WTC11 (cell line): ENCODE measurements at regions not wholly inside any gene's neighbourhood (a gene's known extent, or its start where the extent isn't known, plus 50 kb on each side); places are given as distances from the start of the nearest gene placed in this dataset.

ENCODE experiments used
- ATAC-seq: fragments of 200-7000 bp; cut with Tn5 transposase; 2 replicates; pipeline ENCODE4 v1.10.0; 2021; ENCODE audit warnings: mild to moderate bottlenecking, moderate library complexity
- CTCF ChIA-PET: fragments of 300-600 bp; sonication (Branson Sonifier 250); formaldehyde crosslinking; loops from one replicate; lab custom pipeline; 2021; ENCODE audit warnings: antibody characterized with exemption; lab: Charles Lee
- POLR2A ChIA-PET: fragments of 350-600 bp; sonication (Branson Sonifier 250); formaldehyde crosslinking; loops from one replicate; lab custom pipeline; 2021; ENCODE audit warnings: antibody characterized with exemption; lab: Charles Lee
- DNase-seq: peaks from one replicate; pipeline ENCODE4 v3.0.0; 2021; ENCODE audit warnings: low spot score
- H3K27ac Mint-ChIP-seq: 2 replicates; pipeline ENCODE4 v1.8.0; 2021; ENCODE audit warnings: mixed read lengths
- H3K27me3 Mint-ChIP-seq: 2 replicates; pipeline ENCODE4 v1.8.0; 2021; ENCODE audit warnings: low read depth, mild to moderate bottlenecking, moderate library complexity, mixed read lengths
- H3K36me3 Mint-ChIP-seq: 2 replicates; pipeline ENCODE4 v1.8.0; 2021; ENCODE audit warnings: mixed read lengths
- H3K4me1 Mint-ChIP-seq: 2 replicates; pipeline ENCODE4 v1.8.0; 2022; ENCODE audit warnings: mixed read lengths
- H3K4me3 Mint-ChIP-seq: 2 replicates; pipeline ENCODE4 v1.8.0; 2021; ENCODE audit warnings: mild to moderate bottlenecking, moderate library complexity, mixed read lengths
- H3K9me3 Mint-ChIP-seq: 2 replicates; pipeline ENCODE4 v1.8.0; 2021; ENCODE audit warnings: mixed read lengths
- CREB1 ChIP-seq: sonication (generic); formaldehyde crosslinking; IDR thresholded peaks from 2 replicates; pipeline ENCODE4 v1.8.0; 2023; ENCODE audit warnings: mild to moderate bottlenecking, missing genetic modification reagents
- ELF4 ChIP-seq: sonication (generic); formaldehyde crosslinking; IDR thresholded peaks from 2 replicates; pipeline ENCODE4 v1.8.1; 2022; ENCODE audit warnings: low read depth, mild to moderate bottlenecking, moderate library complexity, missing genetic modification reagents
- EMX1 ChIP-seq: fragments of 250-450 bp; sonication (Bioruptor Pico); IDR thresholded peaks from 2 replicates; pipeline ENCODE4 v1.8.0; 2021; ENCODE audit warnings: mild to moderate bottlenecking
- GTF2I ChIP-seq: fragments of 250-450 bp; sonication (Bioruptor Pico); conservative IDR thresholded peaks from 2 replicates; pipeline ENCODE4 v1.4.0; 2021; ENCODE audit warnings: mild to moderate bottlenecking
- JAZF1 ChIP-seq: fragments of 250-450 bp; sonication (Bioruptor Pico); IDR thresholded peaks from 2 replicates; pipeline ENCODE4 v1.9.0; 2021; ENCODE audit warnings: moderate library complexity, mild to moderate bottlenecking, inconsistent platforms
- NFYB ChIP-seq: sonication (generic); formaldehyde crosslinking; conservative IDR thresholded peaks from 2 replicates; pipeline ENCODE4 v1.8.0; 2022; ENCODE audit warnings: low read depth, missing genetic modification reagents
- SMAD4 ChIP-seq: sonication (generic); formaldehyde crosslinking; IDR thresholded peaks from 2 replicates; pipeline ENCODE4 v1.8.0; 2022; ENCODE audit warnings: mild to moderate bottlenecking, missing genetic modification reagents
- TEAD1 ChIP-seq: sonication (generic); formaldehyde crosslinking; IDR thresholded peaks from 2 replicates; pipeline ENCODE4 v1.8.0; 2022; ENCODE audit warnings: mild to moderate bottlenecking, missing genetic modification reagents
- ZBTB21 ChIP-seq: sonication (generic); formaldehyde crosslinking; IDR thresholded peaks from 2 replicates; pipeline ENCODE4 v1.8.1; 2023; ENCODE audit warnings: mild to moderate bottlenecking, missing genetic modification reagents, borderline replicate concordance
- ZNF121 ChIP-seq: sonication (generic); formaldehyde crosslinking; IDR thresholded peaks from 2 replicates; pipeline ENCODE4 v1.8.0; 2023; ENCODE audit warnings: missing genetic modification reagents
- ZNF232 ChIP-seq: sonication (generic); formaldehyde crosslinking; IDR thresholded peaks from 2 replicates; pipeline ENCODE4 v1.8.0; 2022; ENCODE audit warnings: mild to moderate bottlenecking, missing genetic modification reagents
- ZNF423 ChIP-seq: fragments of 250-450 bp; sonication (Bioruptor Pico); IDR thresholded peaks from 2 replicates; pipeline ENCODE4 v2.1.2; 2022; ENCODE audit warnings: mild to moderate bottlenecking, moderate library complexity
- TF ChIP-seq, protein P1 (sequence below): sonication (generic); formaldehyde crosslinking; conservative IDR thresholded peaks from 2 replicates; pipeline ENCODE4 v1.8.1; 2022; ENCODE audit warnings: mild to moderate bottlenecking, missing genetic modification reagents
- TF ChIP-seq, protein P2 (sequence below): sonication (generic); formaldehyde crosslinking; IDR thresholded peaks from 2 replicates; pipeline ENCODE4 v1.8.1; 2023; ENCODE audit warnings: mild to moderate bottlenecking, missing genetic modification reagents, borderline replicate concordance
- TF ChIP-seq, protein P3 (sequence below): sonication (generic); formaldehyde crosslinking; IDR thresholded peaks from 2 replicates; pipeline ENCODE4 v1.8.1; 2023; ENCODE audit warnings: mild to moderate bottlenecking, missing genetic modification reagents, moderate library complexity
- TF ChIP-seq, protein P4 (sequence below): sonication (generic); formaldehyde crosslinking; IDR thresholded peaks from 2 replicates; pipeline ENCODE4 v1.8.0; 2023; ENCODE audit warnings: missing genetic modification reagents, mild to moderate bottlenecking, borderline replicate concordance
- TF ChIP-seq, protein P5 (sequence below): sonication (generic); formaldehyde crosslinking; IDR thresholded peaks from 2 replicates; pipeline ENCODE4 v1.8.1; 2023; ENCODE audit warnings: mild to moderate bottlenecking, missing genetic modification reagents

DNA sequence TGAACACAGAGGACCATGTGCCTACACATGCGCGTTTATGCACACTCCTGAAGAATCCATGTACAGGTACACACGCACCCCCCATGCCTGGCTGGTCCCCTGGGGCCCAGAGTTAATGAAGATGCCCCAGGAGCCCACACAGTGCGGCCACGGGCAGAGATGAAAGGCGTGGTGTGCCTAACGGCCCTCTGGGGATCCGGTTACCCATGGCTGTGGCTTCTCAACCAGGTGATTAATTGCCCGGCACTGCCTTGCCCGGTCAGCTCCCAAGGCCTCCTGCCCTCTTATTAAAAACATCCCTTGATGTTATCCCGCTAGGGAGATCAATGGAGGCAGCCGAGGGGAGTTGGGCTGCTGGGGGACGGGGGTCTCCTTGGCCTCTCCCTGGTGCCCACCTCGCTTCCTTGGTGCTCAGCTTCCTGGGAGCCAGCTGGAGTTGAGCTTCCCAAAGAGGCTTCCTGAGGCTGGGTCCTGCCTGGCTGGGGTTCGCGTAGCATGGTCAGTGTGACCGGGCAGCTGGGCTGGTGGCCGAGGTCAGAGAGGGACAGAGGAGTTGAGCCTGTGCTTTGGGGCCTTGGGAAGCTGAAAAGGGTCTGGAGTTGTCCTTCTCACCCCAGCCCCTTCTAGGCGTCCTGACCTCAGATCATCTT lies 75.0 kb upstream of the WNT4 start:
- ChIA-PET POLR2A (interaction anchor here (0.5 kb wide), 1 partner anchor 37 kb away, joined by 3 read pairs; no protein-coding TSS in a partner anchor), CTCF (no interaction called here)
- Mint-ChIP-seq H3K4me3 (no peak overlapping the region), H3K36me3 (no peaks in the 10 kb centered on the region), H3K27me3 (no peaks in the 10 kb centered on the region), H3K9me3 (no peaks in the 10 kb centered on the region), H3K27ac (no peak overlapping the region), H3K4me1 (no peaks in the 10 kb centered on the region)
- TF ChIP-seq ZNF423 (CRISPR knock-in tag) = no peak
- TF ChIP-seq, protein P1, sequence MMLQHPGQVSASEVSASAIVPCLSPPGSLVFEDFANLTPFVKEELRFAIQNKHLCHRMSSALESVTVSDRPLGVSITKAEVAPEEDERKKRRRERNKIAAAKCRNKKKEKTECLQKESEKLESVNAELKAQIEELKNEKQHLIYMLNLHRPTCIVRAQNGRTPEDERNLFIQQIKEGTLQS (CRISPR knock-in tag) = no peak
- TF ChIP-seq NFYB (CRISPR knock-in tag) = no peak
- TF ChIP-seq ELF4 (CRISPR knock-in tag) = no peak
- no peak for TF ChIP-seq ZNF232 (CRISPR knock-in tag)
- TF ChIP-seq EMX1 = no peak
- no peak for TF ChIP-seq JAZF1
- TF ChIP-seq CREB1 (CRISPR knock-in tag) = no peak
- no peak for TF ChIP-seq TEAD1 (CRISPR knock-in tag)
- TF ChIP-seq, protein P2, sequence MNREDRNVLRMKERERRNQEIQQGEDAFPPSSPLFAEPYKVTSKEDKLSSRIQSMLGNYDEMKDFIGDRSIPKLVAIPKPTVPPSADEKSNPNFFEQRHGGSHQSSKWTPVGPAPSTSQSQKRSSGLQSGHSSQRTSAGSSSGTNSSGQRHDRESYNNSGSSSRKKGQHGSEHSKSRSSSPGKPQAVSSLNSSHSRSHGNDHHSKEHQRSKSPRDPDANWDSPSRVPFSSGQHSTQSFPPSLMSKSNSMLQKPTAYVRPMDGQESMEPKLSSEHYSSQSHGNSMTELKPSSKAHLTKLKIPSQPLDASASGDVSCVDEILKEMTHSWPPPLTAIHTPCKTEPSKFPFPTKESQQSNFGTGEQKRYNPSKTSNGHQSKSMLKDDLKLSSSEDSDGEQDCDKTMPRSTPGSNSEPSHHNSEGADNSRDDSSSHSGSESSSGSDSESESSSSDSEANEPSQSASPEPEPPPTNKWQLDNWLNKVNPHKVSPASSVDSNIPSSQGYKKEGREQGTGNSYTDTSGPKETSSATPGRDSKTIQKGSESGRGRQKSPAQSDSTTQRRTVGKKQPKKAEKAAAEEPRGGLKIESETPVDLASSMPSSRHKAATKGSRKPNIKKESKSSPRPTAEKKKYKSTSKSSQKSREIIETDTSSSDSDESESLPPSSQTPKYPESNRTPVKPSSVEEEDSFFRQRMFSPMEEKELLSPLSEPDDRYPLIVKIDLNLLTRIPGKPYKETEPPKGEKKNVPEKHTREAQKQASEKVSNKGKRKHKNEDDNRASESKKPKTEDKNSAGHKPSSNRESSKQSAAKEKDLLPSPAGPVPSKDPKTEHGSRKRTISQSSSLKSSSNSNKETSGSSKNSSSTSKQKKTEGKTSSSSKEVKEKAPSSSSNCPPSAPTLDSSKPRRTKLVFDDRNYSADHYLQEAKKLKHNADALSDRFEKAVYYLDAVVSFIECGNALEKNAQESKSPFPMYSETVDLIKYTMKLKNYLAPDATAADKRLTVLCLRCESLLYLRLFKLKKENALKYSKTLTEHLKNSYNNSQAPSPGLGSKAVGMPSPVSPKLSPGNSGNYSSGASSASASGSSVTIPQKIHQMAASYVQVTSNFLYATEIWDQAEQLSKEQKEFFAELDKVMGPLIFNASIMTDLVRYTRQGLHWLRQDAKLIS (CRISPR knock-in tag) = no peak
- TF ChIP-seq SMAD4 (CRISPR knock-in tag) = no peak
- TF ChIP-seq GTF2I (CRISPR knock-in tag) = no peak
- no peak for TF ChIP-seq ZBTB21
- TF ChIP-seq, protein P3, sequence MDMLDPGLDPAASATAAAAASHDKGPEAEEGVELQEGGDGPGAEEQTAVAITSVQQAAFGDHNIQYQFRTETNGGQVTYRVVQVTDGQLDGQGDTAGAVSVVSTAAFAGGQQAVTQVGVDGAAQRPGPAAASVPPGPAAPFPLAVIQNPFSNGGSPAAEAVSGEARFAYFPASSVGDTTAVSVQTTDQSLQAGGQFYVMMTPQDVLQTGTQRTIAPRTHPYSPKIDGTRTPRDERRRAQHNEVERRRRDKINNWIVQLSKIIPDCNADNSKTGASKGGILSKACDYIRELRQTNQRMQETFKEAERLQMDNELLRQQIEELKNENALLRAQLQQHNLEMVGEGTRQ = no peak
- TF ChIP-seq, protein P4, sequence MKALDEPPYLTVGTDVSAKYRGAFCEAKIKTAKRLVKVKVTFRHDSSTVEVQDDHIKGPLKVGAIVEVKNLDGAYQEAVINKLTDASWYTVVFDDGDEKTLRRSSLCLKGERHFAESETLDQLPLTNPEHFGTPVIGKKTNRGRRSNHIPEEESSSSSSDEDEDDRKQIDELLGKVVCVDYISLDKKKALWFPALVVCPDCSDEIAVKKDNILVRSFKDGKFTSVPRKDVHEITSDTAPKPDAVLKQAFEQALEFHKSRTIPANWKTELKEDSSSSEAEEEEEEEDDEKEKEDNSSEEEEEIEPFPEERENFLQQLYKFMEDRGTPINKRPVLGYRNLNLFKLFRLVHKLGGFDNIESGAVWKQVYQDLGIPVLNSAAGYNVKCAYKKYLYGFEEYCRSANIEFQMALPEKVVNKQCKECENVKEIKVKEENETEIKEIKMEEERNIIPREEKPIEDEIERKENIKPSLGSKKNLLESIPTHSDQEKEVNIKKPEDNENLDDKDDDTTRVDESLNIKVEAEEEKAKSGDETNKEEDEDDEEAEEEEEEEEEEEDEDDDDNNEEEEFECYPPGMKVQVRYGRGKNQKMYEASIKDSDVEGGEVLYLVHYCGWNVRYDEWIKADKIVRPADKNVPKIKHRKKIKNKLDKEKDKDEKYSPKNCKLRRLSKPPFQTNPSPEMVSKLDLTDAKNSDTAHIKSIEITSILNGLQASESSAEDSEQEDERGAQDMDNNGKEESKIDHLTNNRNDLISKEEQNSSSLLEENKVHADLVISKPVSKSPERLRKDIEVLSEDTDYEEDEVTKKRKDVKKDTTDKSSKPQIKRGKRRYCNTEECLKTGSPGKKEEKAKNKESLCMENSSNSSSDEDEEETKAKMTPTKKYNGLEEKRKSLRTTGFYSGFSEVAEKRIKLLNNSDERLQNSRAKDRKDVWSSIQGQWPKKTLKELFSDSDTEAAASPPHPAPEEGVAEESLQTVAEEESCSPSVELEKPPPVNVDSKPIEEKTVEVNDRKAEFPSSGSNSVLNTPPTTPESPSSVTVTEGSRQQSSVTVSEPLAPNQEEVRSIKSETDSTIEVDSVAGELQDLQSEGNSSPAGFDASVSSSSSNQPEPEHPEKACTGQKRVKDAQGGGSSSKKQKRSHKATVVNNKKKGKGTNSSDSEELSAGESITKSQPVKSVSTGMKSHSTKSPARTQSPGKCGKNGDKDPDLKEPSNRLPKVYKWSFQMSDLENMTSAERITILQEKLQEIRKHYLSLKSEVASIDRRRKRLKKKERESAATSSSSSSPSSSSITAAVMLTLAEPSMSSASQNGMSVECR = no peak
- TF ChIP-seq ZNF121 (CRISPR knock-in tag) = no peak
- TF ChIP-seq, protein P5, sequence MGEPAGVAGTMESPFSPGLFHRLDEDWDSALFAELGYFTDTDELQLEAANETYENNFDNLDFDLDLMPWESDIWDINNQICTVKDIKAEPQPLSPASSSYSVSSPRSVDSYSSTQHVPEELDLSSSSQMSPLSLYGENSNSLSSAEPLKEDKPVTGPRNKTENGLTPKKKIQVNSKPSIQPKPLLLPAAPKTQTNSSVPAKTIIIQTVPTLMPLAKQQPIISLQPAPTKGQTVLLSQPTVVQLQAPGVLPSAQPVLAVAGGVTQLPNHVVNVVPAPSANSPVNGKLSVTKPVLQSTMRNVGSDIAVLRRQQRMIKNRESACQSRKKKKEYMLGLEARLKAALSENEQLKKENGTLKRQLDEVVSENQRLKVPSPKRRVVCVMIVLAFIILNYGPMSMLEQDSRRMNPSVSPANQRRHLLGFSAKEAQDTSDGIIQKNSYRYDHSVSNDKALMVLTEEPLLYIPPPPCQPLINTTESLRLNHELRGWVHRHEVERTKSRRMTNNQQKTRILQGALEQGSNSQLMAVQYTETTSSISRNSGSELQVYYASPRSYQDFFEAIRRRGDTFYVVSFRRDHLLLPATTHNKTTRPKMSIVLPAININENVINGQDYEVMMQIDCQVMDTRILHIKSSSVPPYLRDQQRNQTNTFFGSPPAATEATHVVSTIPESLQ (CRISPR knock-in tag) = no peak
- ATAC-seq = no peak
- no peak for DNase-seq
